ENCODE measurements at regions not wholly inside any gene's neighbourhood (a gene's known extent, or its start where the extent isn't known, plus 50 kb on each side); places are given as distances from the start of the nearest gene placed in this dataset.

- in situ Hi-C loops (cut with MboI), result no loop called here
- no peak overlapping the region for H3K9ac ChIP-seq
- no peaks in the 10 kb centered on the region for H3K36me3 ChIP-seq (ENCODE audit: low read depth)
- H3K9me2 ChIP-seq (ENCODE audit: insufficient read depth), result no peaks in the 10 kb centered on the region
- H3K79me2 ChIP-seq (ENCODE audit: insufficient read depth), result peaks cover 100% of the 10 kb centered on the region
- no peaks in the 10 kb centered on the region for H4K20me1 ChIP-seq (ENCODE audit: insufficient read depth)
- DNase-seq, result no peak
- no peak for TF ChIP-seq EZH2 (IDR thresholded peaks at IDR 0.05; ENCODE audit: insufficient read depth, poor library complexity, severe bottlenecking)
- H3K9me3 ChIP-seq (ENCODE audit: low read depth), result no peaks in the 10 kb centered on the region
- H3K27me3 ChIP-seq (replicated peaks; ENCODE audit: insufficient read depth), result no peaks in the 10 kb centered on the region
- WGBS, 2 experiments (ENCODE audit: low coverage in 1 of 2, low lambda C conversion rate in 2 of 2, missing lambda C conversion rate in 2 of 2), result 76 to 78% methylated on average over 14 of the region's 14 CpGs
- H3K4me1 ChIP-seq (ENCODE audit: insufficient read depth), result peaks cover 28% of the 10 kb centered on the region
- no peak overlapping the region for H3K4me2 ChIP-seq (ENCODE audit: unreplicated experiment)
- no peak overlapping the region for H3K27ac ChIP-seq
- no peaks in the 10 kb centered on the region for H3F3A ChIP-seq (ENCODE audit: insufficient read depth)
- H2AFZ ChIP-seq, result no peak overlapping the region
- H3K4me3 ChIP-seq, result no peak overlapping the region
Measured at GRCh38 chr12:124504273-124505000, 63.0 kb downstream of the NCOR2 start.

GRCh38 chr12:124503305-124503704 is 64.1 kb downstream of the NCOR2 start:
- no peak overlapping the region for H3K4me3 ChIP-seq
- H3F3A ChIP-seq (ENCODE audit: insufficient read depth), result peaks cover 5% of the 10 kb centered on the region
- H3K36me3 ChIP-seq (ENCODE audit: low read depth), result no peaks in the 10 kb centered on the region
- peaks cover 30% of the 10 kb centered on the region for H3K4me1 ChIP-seq (ENCODE audit: insufficient read depth)
- H4K20me1 ChIP-seq (ENCODE audit: insufficient read depth), result peaks cover 4% of the 10 kb centered on the region; the same call in 1 of the 2 replicates
- H3K9me2 ChIP-seq (ENCODE audit: insufficient read depth), result no peaks in the 10 kb centered on the region
- no peak overlapping the region for H2AFZ ChIP-seq
- H3K9ac ChIP-seq, result no peak overlapping the region
- 96 to 100% methylated on average over 7 to 9 of the region's 9 CpGs for WGBS, 2 experiments (ENCODE audit: low coverage in 1 of 2, low lambda C conversion rate in 2 of 2, missing lambda C conversion rate in 2 of 2)
- peaks cover 100% of the 10 kb centered on the region for H3K79me2 ChIP-seq (ENCODE audit: insufficient read depth)
- H3K4me2 ChIP-seq (ENCODE audit: unreplicated experiment), result no peak overlapping the region
- H3K9me3 ChIP-seq (ENCODE audit: low read depth), result no peaks in the 10 kb centered on the region
- H3K27me3 ChIP-seq (replicated peaks; ENCODE audit: insufficient read depth), result no peaks in the 10 kb centered on the region
- TF ChIP-seq EZH2 (IDR thresholded peaks at IDR 0.05; ENCODE audit: insufficient read depth, poor library complexity, severe bottlenecking) (no peak), EZH2phosphoT487 (IDR thresholded peaks at IDR 0.05; ENCODE audit: insufficient read depth, low read depth) (no peak)
- no peak overlapping the region for H3K27ac ChIP-seq
- in situ Hi-C loops (cut with MboI), result no loop called here
- no peak for DNase-seq

GRCh38 chr12:124502379-124502778 is 65.0 kb downstream of the NCOR2 start:
- H3K36me3 ChIP-seq (ENCODE audit: low read depth), result no peaks in the 10 kb centered on the region
- no peaks in the 10 kb centered on the region for H3K9me2 ChIP-seq (ENCODE audit: insufficient read depth)

GRCh38 chr12:124501827-124502226 is 65.6 kb downstream of the NCOR2 start:
- Histone ChIP-seq H4K20me1 (ENCODE audit: insufficient read depth) (peaks cover 4% of the 10 kb centered on the region; the same call in 1 of the 2 replicates), H3K4me3 (no peak overlapping the region), H3K4me1 (ENCODE audit: insufficient read depth) (peaks cover 40% of the 10 kb centered on the region), H3F3A (ENCODE audit: insufficient read depth) (peaks cover 15% of the 10 kb centered on the region), H3K27me3 (replicated peaks; ENCODE audit: insufficient read depth) (no peaks in the 10 kb centered on the region), H3K4me2 (ENCODE audit: unreplicated experiment) (no peak overlapping the region), H3K9ac (no peak overlapping the region), H3K36me3 (ENCODE audit: low read depth) (no peaks in the 10 kb centered on the region), H3K79me2 (ENCODE audit: insufficient read depth) (peaks cover 90% of the 10 kb centered on the region), H3K27ac (no peak overlapping the region), H3K9me2 (ENCODE audit: insufficient read depth) (no peaks in the 10 kb centered on the region), H3K9me3 (ENCODE audit: low read depth) (no peaks in the 10 kb centered on the region), H2AFZ (no peak overlapping the region)
- TF ChIP-seq EZH2phosphoT487 (IDR thresholded peaks at IDR 0.05; ENCODE audit: insufficient read depth, low read depth) (no peak), EZH2 (IDR thresholded peaks at IDR 0.05; ENCODE audit: insufficient read depth, poor library complexity, severe bottlenecking) (no peak)
- no peak for DNase-seq
- in situ Hi-C loops (cut with MboI), result no loop called here
- 75 to 76% methylated on average over 16 of the region's 16 CpGs for WGBS, 2 experiments (ENCODE audit: low coverage in 1 of 2, low lambda C conversion rate in 2 of 2, missing lambda C conversion rate in 2 of 2)

More at GRCh38 chr12:124502379-124502778, 65.0 kb downstream of the NCOR2 start:
- no peak for DNase-seq
- Histone ChIP-seq H3K4me3 (no peak overlapping the region), H3K4me1 (ENCODE audit: insufficient read depth) (peaks cover 35% of the 10 kb centered on the region), H3K9ac (no peak overlapping the region), H2AFZ (no peak overlapping the region), H4K20me1 (ENCODE audit: insufficient read depth) (peaks cover 4% of the 10 kb centered on the region; the same call in 1 of the 2 replicates), H3F3A (ENCODE audit: insufficient read depth) (peaks cover 11% of the 10 kb centered on the region), H3K27ac (no peak overlapping the region), H3K27me3 (replicated peaks; ENCODE audit: insufficient read depth) (no peaks in the 10 kb centered on the region), H3K9me3 (ENCODE audit: low read depth) (no peaks in the 10 kb centered on the region), H3K4me2 (ENCODE audit: unreplicated experiment) (no peak overlapping the region), H3K79me2 (ENCODE audit: insufficient read depth) (peaks cover 96% of the 10 kb centered on the region)
- in situ Hi-C loops (cut with MboI), result no loop called here
- WGBS, 2 experiments (ENCODE audit: low coverage in 1 of 2, low lambda C conversion rate in 2 of 2, missing lambda C conversion rate in 2 of 2), result 93 to 95% methylated on average over 10 of the region's 10 CpGs
- TF ChIP-seq EZH2 (IDR thresholded peaks at IDR 0.05; ENCODE audit: insufficient read depth, poor library complexity, severe bottlenecking) (no peak), EZH2phosphoT487 (IDR thresholded peaks at IDR 0.05; ENCODE audit: insufficient read depth, low read depth) (no peak)

All from GM23248 (cell line).